SK-N-DZ (cell line): ENCODE measurements at regions not wholly inside any gene's neighbourhood (a gene's known extent, or its start where the extent isn't known, plus 50 kb on each side); places are given as distances from the start of the nearest gene placed in this dataset.
A peak's percentile ranks its signal among the peaks of the same experiment; 100 is the strongest.

Experiments used
- DNase-seq: peaks from one replicate; pipeline ENCODE4 v3.0.0-alpha.2; 2015; ENCODE audit warnings: low spot score

DNA sequence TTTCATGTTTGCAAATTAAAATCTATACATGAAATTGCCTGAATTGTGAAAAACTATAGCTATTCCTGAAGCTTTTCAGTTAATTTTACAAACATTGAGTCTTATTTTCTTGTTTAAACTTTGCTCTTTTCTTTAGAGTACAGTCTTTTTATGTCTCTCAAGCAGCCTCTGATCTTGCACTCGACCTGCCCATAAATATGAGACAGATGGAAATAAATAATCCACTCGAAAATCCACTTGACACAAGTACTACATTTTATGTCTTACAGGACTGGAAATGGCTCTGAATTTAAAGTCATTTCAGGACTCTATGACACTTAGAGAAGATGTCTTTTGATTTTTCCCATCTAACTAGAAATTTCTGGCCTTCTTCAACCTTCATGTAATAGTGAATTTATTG is 283.8 kb downstream of the USP25 start:
- no peak for DNase-seq

- no peak for DNase-seq
Measured at GRCh38 chr21:16020878-16021277, 291.1 kb downstream of the USP25 start.

DNA sequence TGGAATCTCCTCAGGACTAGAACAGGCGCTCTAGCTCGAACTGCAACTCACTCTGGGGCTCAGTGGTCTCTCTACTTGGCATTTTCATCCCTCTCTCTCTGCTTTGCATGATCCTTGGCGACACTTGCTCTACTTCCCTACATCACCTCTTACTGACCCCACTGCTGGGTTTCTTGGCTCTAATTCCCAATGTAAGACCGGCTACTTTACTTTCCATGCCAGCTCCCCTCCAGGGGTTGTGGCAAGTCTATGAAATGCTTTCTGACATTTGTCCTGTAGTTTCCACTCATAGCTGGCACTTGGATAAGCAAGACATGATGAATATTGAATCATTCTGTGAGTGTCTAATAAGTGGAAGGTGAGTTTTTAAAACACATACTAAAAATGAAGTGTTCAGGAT is 292.3 kb downstream of the USP25 start:
- DNase-seq, result no peak

DNA sequence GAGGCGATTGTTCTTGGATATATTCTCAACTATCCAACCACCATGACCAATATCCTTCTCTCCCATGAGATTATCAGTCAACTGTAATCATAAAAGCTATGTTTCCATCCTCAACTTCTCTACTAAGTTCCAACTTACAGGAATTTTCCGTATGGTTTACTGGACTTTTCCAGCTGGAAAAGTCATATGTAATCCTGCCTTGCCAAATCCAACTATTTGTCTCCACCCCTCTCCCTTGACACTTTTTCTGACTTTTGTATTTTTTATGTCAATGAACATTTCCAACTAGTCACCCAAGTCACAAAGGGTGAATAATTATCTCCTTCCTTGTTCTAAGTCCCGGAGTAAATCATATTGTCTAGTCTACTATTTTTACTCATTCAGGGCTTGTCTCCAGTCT is 293.1 kb downstream of the USP25 start:
- no peak for DNase-seq

DNA sequence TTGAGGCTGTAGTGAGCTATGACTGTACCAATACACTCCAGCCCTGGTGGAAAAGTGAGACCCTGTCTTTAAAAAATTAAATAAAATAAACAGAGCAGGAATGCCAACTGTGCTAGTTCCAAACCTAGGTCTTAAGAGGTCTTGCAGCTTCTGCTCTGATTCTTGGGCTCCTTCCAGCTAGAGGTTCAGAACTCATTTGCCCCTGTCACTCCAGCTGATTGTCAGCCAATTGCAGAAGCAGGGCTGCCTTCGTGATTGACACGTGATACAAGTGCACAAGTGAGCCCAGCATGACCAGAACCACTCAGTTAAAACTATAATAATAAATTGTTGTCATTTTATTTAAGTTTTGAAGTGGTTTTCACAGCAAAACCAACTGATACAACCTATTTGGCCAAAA is 298.4 kb downstream of the USP25 start:
- no peak for DNase-seq

- DNase-seq, result no peak
Measured at GRCh38 chr21:16028941-16029464, 299.2 kb downstream of the USP25 start.

DNA sequence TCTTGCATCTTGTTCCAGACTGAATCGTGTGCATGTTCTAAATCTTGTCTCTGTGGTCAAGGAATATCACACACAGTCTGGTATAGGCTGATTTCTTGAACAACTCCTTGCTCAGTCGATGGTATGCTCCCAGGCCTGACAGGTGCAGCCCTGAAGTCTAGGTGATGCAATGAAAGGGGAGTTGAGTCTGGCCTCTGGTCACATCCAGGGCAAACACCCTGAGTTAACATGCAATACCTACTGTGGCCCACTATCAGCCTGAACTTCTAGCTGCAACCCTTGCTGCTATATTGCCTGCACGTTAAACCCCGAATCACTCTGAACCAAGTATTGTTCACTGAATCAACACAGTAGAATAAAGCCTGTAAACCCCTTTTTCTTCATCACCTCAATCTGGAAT is 303.4 kb downstream of the USP25 start:
- DNase-seq, result no peak

GRCh38 chr21:16034446-16035190 is 304.8 kb downstream of the USP25 start:
- DNase-seq, result no peak

- no peak for DNase-seq
Measured at GRCh38 chr21:16037421-16037955, 307.7 kb downstream of the USP25 start.

DNA sequence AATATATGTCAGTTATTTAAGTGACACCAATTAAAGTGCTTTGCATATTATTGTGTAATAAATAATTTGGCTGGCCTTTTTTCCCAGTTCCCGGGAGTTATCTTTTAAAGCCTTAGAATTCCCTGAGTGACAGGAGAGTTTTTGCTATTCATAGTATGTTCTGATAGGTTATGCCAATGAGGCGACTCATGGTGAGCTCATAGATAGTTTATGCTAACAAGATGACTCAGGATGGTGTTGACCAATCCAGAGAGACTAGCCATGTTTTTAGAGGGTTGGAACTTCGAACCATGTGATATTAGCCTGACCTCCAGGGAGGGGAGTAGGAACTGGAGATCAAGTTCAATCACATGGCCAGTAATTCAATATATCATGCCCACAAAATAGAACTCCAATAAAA is 310.8 kb downstream of the USP25 start:
- DNase-seq, result no peak

GRCh38 chr21:16044676-16045075 is 314.9 kb downstream of the USP25 start:
- no peak for DNase-seq

DNA sequence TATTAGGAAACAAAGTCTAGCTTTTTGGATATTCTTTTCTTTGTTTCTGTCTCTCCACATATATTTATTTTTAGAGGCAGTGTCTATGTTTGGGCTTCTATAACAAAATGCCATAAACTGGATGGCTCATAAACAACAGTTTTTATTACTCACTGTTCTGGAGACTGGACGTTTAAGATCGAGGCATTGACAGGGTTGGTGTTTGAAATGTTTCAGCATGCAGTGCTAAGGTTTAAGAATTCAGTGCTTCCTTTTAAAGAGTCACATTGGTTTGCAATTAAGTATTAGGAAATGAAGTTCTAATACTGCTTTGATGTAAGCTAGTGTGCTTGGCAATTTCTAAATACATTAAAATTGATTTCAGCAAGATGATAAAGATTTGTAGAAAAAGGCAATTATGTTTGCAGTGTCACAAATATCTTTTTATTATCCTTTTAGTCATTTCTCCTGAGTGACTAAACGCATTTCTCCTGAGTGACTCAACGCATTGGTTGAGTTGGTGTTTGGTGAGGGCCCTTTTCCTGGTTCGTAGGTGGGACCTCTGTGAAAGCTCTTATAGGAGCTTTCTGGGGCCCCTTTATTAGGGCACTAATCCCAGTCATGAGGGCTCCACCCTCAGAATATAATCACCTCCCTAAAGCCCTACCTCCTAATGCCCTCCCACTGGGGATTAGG is 317.0 kb downstream of the USP25 start:
- no peak for DNase-seq

DNA sequence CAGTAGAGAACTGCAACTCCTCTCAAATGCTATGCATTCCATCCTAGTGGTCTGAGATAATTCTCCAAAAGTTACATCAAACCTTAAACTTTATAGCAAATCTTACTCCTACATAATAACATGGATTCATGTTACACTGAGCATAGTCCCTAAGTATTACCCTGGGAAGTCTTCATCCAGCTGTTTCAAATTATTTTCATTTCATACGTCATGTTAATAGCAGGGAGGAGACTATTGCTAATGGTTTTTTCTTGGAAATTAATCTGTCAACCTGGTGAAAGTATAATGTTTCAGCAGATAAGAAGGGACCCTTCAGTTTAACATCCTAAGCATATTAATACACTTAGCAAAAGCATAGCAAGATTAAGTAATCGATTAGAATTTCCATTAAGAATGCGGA is 318.1 kb downstream of the USP25 start:
- DNase-seq, result no peak

DNA sequence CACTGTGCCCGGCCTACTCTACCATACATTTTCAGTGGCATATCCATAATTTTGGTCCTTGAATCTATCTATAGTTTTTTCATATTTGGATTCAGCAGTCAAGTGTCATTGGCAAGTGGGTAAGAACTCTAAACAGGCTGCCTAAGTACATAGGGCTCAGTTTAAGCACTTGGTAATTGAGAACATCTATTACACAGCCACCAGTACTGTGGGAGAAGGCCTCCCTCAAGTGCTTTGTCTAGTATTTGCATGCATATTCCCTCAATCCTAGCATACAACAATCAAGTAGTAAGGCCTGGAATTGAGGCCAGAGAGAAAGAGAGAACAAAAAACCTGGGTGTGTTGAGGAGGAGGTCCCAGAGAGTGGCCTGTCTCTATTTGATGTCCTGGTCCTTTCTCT is 325.2 kb downstream of the USP25 start:
- DNase-seq, result no peak

DNA sequence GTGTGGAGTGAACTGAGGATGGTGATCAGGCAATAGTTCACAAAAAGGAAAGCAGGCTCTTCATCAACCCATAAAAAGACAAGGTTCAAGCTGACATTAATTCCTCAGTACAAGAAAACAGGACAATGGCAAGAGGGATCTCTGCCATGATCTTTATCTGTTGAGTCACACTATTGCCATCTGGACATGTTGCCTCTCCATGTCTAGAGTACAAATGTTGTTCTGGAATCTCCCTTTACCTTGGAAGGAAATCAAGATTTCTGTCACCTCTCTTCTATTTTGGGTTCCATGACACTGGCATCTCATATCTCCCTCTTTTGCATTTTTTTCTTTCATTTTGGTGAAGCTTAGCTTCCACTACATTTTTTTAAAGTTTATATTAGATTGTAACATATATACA is 329.1 kb downstream of the USP25 start:
- no peak for DNase-seq

- no peak for DNase-seq
Measured at GRCh38 chr21:16059981-16060380, 330.2 kb downstream of the USP25 start.

DNA sequence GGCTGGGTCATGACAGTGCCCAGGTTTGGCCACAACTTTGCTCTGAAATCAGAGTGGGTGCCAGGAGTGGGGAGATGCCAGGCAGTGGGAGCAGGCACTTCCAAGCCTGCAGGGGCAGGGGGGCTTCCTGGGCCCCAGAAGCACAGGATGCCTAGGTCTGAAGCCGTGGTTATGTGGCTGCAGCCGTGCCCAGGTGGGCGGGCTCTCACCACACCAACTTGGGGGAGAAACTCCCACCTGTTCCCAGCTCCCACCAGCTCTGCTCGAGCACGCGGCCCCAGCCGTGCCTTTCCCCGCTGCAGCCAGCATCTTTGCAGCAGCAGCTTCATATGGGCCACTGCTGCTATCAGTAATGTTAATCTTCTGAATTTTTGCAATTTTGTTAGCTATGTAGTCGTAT is 331.4 kb downstream of the USP25 start:
- DNase-seq, result no peak

DNA sequence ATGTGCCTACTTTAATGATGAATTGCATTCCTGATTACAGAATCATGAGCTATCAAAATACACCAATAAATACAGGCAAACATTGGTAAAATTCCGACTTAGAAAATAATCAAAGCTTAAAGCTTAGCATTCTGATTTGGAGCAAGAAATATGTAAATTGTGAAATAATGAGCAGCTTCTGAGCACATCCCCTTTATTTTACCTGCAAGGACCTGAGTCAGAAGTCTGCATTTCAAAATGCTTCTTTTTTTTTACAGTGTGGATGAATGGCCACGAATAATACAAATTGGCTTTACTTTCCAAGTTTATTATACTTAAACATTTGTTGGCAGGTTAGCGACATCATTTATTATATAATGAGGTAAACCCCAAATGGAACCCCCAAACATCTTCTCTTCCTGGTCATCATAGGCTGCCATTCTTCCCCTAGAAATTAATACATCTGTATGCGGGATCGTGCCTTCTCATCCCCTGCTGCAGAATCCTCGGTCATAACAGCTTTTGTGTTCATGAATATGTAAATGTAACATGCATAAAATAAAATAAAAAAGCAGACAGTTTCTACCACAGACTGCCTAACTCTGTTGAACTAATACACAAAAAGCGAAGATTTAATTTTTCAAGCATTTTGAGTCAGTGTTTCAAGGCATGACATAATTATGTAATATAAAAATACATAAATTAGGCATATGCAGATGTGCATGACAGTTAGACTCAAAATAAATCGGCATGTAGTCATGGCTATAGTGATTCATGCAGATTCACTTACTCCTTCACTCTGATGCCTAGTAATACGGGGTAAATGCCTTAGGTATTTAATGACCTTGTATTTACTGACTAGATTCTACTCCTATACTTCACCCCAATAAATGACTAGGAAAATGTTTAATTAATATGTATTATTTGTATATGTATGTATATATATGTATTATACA is 339.7 kb downstream of the USP25 start:
- no peak for DNase-seq

DNA sequence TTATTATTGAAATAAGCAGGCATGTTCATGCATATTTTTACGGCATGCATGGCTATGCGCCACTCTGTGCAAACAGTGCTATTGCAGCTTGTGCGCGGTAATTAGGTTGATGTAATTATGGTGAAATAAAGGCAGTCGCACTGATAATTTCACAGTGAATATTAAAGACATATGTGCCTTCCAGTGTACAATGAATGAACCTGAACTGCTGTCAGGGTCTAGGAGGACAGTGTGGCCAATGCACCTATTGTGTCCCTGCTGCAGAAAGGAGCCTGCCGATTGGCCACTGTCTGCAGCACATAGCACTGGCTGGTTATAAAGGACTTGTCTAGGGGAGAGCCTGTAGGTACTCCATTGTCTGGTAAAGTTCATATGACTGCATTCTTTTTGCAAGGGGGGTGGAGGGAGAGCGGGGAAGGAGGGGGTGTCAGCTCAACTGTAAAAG is 340.4 kb downstream of the USP25 start:
- peak; percentile 72 for DNase-seq

DNA sequence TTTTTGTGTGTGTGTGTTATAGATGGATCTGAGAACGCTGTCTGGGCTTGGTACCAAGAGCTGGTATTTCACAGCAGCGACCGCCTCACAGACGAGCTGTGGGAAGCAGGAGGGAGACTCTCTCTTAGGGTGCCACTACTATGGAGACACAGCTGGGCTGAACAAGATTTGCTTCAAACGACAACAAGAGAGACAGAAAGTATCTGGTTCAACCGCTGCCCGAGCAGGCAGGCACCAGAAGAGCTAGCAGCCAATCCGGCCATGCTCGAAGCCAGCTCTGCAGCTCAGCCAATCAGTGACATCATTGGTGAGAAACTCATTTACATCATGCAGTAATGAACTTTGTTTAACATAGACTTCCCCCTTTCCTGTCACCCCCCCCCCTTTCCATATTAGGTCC is 341.3 kb downstream of the USP25 start:
- peak; percentile 47 for DNase-seq

GRCh38 chr21:16071761-16072160 is 342.0 kb downstream of the USP25 start:
- no peak for DNase-seq

DNA sequence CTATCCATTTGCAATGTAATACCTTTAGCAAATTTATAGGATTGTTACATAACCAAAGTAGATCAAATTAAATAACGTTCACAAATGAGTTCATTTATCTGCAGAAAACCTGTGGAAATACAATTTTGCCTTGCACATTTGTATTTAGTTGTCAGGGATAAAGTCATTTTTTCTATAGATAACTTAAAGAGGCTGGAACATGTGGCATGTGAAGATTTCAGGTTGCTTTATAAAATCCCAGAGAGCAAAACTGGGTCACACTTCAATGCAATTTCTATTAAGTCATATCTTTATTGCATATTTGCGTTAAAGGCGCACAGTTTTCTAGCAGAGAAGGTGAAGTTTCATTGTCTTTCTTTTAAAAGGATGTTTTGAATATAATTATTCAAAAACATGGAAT is 342.4 kb downstream of the USP25 start:
- DNase-seq, result no peak
